CD4-positive, CD25-positive, alpha-beta regulatory T cell (primary cell): ENCODE measurements at regions not wholly inside any gene's neighbourhood (a gene's known extent, or its start where the extent isn't known, plus 50 kb on each side); places are given as distances from the start of the nearest gene placed in this dataset.
"Not testable (repeated sequence)": the region's sequence is repeated elsewhere in the genome, so short reads cannot be mapped to it uniquely, and the experiment has no call there.

Source experiments
- ATAC-seq, 2 donors: fragments of 150-1000 bp; cut with Tn5 transposase; one replicate each; pipeline ENCODE4 v1.10.0; 2021; ENCODE audit warnings: low read depth in 2 of 2, moderate number of reproducible peaks in 2 of 2, moderate library complexity in 1 of 2
- DNase-seq, 3 donors: peaks; one replicate each; pipeline versions ENCODE4 v3.0.0 to v3.0.0-alpha.2; 2012 to 2022; ENCODE audit warnings: mixed read lengths in 1 of 3
- H3K27ac ChIP-seq: one replicate; pipeline ENCODE4 v1.7.0; 2013; ENCODE audit warnings: mild to moderate bottlenecking, low read length; ENCODE audit not compliant: insufficient read depth, poor library complexity, severe bottlenecking
- H3K27me3 ChIP-seq: one replicate; pipeline ENCODE4 v1.7.0; 2013; ENCODE audit warnings: low read length; ENCODE audit not compliant: control insufficient read depth, insufficient read depth
- H3K36me3 ChIP-seq: one replicate; pipeline ENCODE4 v1.7.0; 2013; ENCODE audit warnings: mild to moderate bottlenecking, low read length, moderate library complexity; ENCODE audit not compliant: control insufficient read depth, insufficient read depth
- H3K4me1 ChIP-seq: 2 replicates; pipeline ENCODE4 v1.7.0; 2013; ENCODE audit warnings: mild to moderate bottlenecking, low read length; ENCODE audit not compliant: insufficient read depth, control insufficient read depth, poor library complexity, severe bottlenecking
- H3K4me3 ChIP-seq: one replicate; pipeline ENCODE4 v1.7.0; 2013; ENCODE audit warnings: low read depth, mild to moderate bottlenecking, low read length, moderate library complexity
- H3K9me3 ChIP-seq, 2 experiments: 1 replicate in 1 of 2; 2 replicates in 1 of 2; pipeline ENCODE4 v1.7.0; 2013; ENCODE audit warnings: low read length in 2 of 2, mild to moderate bottlenecking in 1 of 2, moderate library complexity in 1 of 2; ENCODE audit not compliant: control insufficient read depth in 2 of 2
- H3K27ac Mint-ChIP-seq, 3 donors: one replicate each; pipeline ENCODE4 v1.8.0; 2020 to 2022; ENCODE audit warnings: mild to moderate bottlenecking in 3 of 3, mixed read lengths in 3 of 3, moderate library complexity in 2 of 3
- H3K27me3 Mint-ChIP-seq: one replicate; pipeline ENCODE4 v1.8.0; 2022; ENCODE audit warnings: mild to moderate bottlenecking, mixed read lengths
- H3K36me3 Mint-ChIP-seq: one replicate; pipeline ENCODE4 v1.8.0; 2020; ENCODE audit warnings: mixed read lengths
- H3K4me1 Mint-ChIP-seq, 4 donors: one replicate each; pipeline ENCODE4 v1.8.0; 2020 to 2022; ENCODE audit warnings: mixed read lengths in 4 of 4, mild to moderate bottlenecking in 1 of 4
- H3K4me3 Mint-ChIP-seq, 4 donors: one replicate each; pipeline ENCODE4 v1.8.0; 2020 to 2022; ENCODE audit warnings: mild to moderate bottlenecking in 4 of 4, mixed read lengths in 4 of 4, moderate library complexity in 3 of 4
- H3K9me3 Mint-ChIP-seq, 7 donors: one replicate each; pipeline ENCODE4 v1.8.0; 2020 to 2022; ENCODE audit warnings: mixed read lengths in 7 of 7, mild to moderate bottlenecking in 3 of 7, moderate library complexity in 2 of 7

DNA sequence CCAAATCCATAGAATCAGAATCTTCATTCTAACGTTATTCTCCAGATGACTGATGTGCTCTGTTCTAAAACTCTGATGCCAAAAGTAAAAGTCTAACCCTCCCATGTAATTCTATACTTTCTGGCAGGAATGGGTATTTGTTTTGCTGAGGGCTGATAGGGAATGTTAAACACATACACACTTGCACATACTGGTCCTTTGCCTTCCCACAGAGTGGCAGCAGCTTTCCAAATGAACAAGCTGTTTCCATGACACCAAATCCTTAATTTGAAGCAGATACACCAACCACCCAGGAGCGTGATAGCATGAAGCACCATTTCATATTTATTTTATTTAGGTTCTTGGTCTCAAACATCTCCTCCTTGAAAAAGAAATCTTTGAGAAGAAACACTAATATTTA, 155.5 kb upstream of the PRDX4 start:
- H3K9me3 ChIP-seq = no peaks in the 10 kb centered on the region
- no peaks in the 10 kb centered on the region for H3K4me1 ChIP-seq
- H3K36me3 ChIP-seq = no peaks in the 10 kb centered on the region
- H3K4me3 ChIP-seq = no peak overlapping the region
- Mint-ChIP-seq H3K27me3 (no peaks in the 10 kb centered on the region), H3K27ac (no peak overlapping the region), H3K36me3 (no peaks in the 10 kb centered on the region), H3K9me3 (peaks cover 0 to 11% (median 0%) of the 10 kb centered on the region in 7 donors), H3K4me1 (no peaks in the 10 kb centered on the region), H3K4me3 (no peak overlapping the region)
- H3K27ac ChIP-seq = no peak overlapping the region
- DNase-seq = no peak
- H3K27me3 ChIP-seq = no peaks in the 10 kb centered on the region
- ATAC-seq = no peak

DNA sequence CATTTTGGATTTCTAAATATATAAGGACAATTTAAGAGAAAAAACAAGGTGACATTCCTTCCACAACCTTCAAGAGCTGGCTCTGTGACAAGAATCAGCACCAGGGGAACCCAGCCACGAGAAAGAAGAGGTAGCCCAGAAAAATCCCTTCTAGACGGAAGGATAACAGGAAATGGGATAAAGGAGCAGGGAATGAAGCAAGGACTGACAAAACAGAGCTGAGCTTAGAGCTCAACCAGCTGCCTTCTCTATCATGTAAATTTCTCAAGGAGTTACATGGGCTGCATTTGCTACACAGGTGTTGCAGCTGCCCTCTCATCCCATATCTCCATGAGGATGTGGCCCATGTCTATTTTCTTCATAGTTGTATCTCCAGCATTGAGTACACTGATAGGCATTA, 154.2 kb upstream of the PRDX4 start:
- no peak overlapping the region for H3K4me3 Mint-ChIP-seq
- peaks cover 0 to 11% (median 0%) of the 10 kb centered on the region in 7 donors for H3K9me3 Mint-ChIP-seq
- H3K27ac Mint-ChIP-seq = no peak overlapping the region
- Histone ChIP-seq H3K27me3 (no peaks in the 10 kb centered on the region), H3K4me3 (no peak overlapping the region), H3K27ac (no peak overlapping the region), H3K4me1 (no peaks in the 10 kb centered on the region), H3K9me3 (no peaks in the 10 kb centered on the region), H3K36me3 (no peaks in the 10 kb centered on the region)
- DNase-seq (no peak), ATAC-seq (no peak)
- no peaks in the 10 kb centered on the region for H3K27me3 Mint-ChIP-seq
- no peaks in the 10 kb centered on the region for H3K4me1 Mint-ChIP-seq
- H3K36me3 Mint-ChIP-seq = no peaks in the 10 kb centered on the region

DNA sequence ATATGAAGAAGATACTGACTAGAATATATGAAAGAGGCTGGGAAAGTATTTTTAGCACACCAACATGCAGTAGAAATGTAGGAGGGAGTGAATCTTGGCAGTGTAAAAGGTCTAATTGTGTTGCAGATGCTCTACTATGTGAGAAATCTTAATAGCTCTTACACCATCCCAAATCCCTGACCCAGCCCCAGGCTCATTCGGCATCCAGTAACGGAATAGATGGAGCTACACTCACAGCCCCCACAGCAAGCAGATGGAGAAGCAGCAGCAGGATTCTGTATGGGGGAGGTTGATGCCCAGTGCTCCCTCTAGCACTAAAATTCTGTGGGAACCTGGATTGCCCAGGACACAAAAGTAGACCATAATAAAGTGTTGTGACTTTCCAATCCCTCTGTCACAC, 153.2 kb upstream of the PRDX4 start:
- H3K36me3 ChIP-seq = no peaks in the 10 kb centered on the region
- no peaks in the 10 kb centered on the region for H3K4me1 Mint-ChIP-seq

DNA sequence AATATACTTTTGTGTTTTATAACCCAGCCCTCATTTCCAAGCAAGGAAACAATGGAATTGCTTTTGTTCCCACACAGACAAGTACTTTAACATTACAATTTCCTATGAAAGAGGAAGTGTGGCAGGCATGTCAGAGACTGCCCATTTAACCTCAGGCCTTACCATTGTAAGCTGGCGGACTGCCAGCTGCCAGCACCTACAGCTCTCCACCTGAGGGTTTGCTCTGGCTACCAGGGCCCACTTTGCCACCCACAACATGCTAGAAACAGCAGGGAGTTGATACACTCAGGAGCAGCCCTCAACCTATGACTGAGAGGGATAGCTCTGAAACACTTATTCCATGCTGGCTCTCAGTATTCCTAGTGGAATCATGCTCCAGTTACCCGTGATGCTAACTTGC, 152.3 kb upstream of the PRDX4 start:
- Mint-ChIP-seq H3K27me3 (no peaks in the 10 kb centered on the region), H3K4me3 (no peak overlapping the region), H3K27ac (no peak overlapping the region), H3K36me3 (no peaks in the 10 kb centered on the region), H3K9me3 (peaks cover 0 to 4% (median 0%) of the 10 kb centered on the region in 7 donors), H3K4me1 (no peaks in the 10 kb centered on the region)
- Histone ChIP-seq H3K4me1 (no peaks in the 10 kb centered on the region), H3K27ac (no peak overlapping the region), H3K9me3 (no peaks in the 10 kb centered on the region), H3K27me3 (no peaks in the 10 kb centered on the region), H3K4me3 (no peak overlapping the region), H3K36me3 (no peaks in the 10 kb centered on the region)
- DNase-seq (no peak), ATAC-seq (no peak)

More for the DNA sequence above, 153.2 kb upstream of the PRDX4 start:
- Histone ChIP-seq H3K27me3 (no peaks in the 10 kb centered on the region), H3K4me1 (no peaks in the 10 kb centered on the region), H3K9me3 (no peaks in the 10 kb centered on the region), H3K27ac (no peak overlapping the region), H3K4me3 (no peak overlapping the region)
- Mint-ChIP-seq H3K4me3 (no peak overlapping the region), H3K36me3 (no peaks in the 10 kb centered on the region), H3K27ac (no peak overlapping the region), H3K27me3 (no peaks in the 10 kb centered on the region), H3K9me3 (peaks cover 0 to 6% (median 0%) of the 10 kb centered on the region in 7 donors)
- DNase-seq = no peak
- ATAC-seq = no peak

DNA sequence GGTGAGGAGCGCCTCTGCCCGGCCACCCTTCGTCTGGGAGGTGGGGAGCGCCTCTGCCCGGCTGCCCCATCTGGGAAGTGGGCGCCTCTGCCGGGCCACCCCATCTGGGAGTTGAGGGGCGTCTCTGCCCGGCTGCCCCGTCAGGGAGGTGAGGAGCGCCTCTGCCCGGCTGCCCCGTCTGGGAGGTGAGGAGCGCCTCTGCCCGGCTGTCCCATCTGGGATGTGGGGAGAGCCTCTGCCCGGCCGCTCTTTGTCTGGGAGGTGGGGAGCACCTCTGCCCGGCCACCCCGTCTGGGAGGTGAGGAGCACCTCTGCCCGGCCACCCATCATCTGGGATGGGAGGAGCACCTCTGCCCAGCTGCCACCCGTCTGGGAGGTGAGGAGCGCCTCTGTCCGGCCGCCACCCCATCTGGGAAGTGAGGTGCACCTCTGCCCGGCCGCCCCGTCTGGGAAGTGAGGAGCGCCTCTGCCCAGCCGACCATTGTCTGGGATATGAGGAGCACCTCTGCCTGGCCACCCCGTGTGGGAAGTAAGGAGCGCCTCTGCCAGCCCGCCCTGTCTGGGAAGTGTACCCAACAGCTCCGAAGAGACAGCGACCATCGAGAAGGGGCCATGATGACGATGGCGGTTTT, 144.2 kb upstream of the PRDX4 start:
- H3K27ac Mint-ChIP-seq, H3K4me1 ChIP-seq, H3K36me3 Mint-ChIP-seq, H3K4me3 Mint-ChIP-seq, H3K9me3 ChIP-seq, H3K4me3 ChIP-seq, H3K27me3 ChIP-seq, H3K27ac ChIP-seq, ATAC-seq, H3K36me3 ChIP-seq, H3K4me1 Mint-ChIP-seq, DNase-seq, H3K27me3 Mint-ChIP-seq, H3K9me3 Mint-ChIP-seq: not testable (repeated sequence)

DNA sequence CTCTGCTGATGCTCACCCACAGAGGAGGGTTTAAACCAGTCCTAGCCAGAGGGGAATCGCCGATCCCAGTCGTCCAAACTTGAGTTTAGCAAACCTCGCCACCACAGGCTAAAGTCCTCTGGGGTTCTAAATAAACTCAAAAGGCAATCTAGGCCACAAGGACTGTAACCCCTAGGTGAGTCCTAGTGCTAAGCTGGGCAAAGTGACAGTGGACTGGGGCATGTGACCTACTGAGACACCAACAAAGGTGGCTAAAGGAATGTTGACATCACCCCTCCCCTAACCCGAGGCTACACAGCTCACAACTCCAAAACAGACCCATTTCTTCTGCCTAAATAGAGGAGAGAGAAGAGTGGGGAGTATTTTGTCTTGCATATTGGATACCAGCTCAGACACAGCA, 142.8 kb upstream of the PRDX4 start:
- H3K9me3 ChIP-seq = no peaks in the 10 kb centered on the region
- ATAC-seq (no peak), DNase-seq (no peak)
- H3K4me1 Mint-ChIP-seq = no peaks in the 10 kb centered on the region
- peaks cover 0 to 4% (median 0%) of the 10 kb centered on the region in 7 donors for H3K9me3 Mint-ChIP-seq
- no peaks in the 10 kb centered on the region for H3K27me3 ChIP-seq
- H3K36me3 Mint-ChIP-seq = no peaks in the 10 kb centered on the region
- no peaks in the 10 kb centered on the region for H3K4me1 ChIP-seq
- no peaks in the 10 kb centered on the region for H3K27me3 Mint-ChIP-seq
- no peak overlapping the region for H3K4me3 Mint-ChIP-seq
- no peak overlapping the region for H3K4me3 ChIP-seq
- H3K27ac Mint-ChIP-seq = no peak overlapping the region
- no peaks in the 10 kb centered on the region for H3K36me3 ChIP-seq
- H3K27ac ChIP-seq = no peak overlapping the region

DNA sequence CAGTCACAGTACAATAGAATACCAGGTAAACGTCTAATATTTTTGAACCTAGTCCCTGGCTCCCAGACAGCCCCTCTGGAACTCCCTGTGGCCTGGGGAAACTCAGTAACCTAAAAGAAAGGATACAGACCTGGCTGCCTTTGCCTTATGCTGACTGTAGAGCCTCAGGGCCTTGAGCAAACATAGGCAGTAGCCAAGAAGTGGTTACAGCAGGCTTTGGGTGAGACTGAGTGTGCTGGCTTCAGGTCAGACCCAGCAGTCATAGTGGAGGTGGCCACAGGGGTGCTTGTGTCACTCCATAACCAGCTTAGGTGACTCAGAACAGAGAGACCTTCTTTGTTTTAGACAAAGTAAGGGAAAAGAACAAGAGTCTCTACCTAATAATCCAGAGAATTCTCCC, 141.8 kb upstream of the PRDX4 start:
- H3K27ac Mint-ChIP-seq = no peak overlapping the region
- ATAC-seq = no peak
- H3K4me3 ChIP-seq = no peak overlapping the region
- no peak for DNase-seq
- H3K27me3 Mint-ChIP-seq = no peaks in the 10 kb centered on the region
- no peaks in the 10 kb centered on the region for H3K27me3 ChIP-seq
- no peaks in the 10 kb centered on the region for H3K36me3 Mint-ChIP-seq
- H3K27ac ChIP-seq = no peak overlapping the region
- H3K4me1 ChIP-seq = no peaks in the 10 kb centered on the region
- H3K9me3 Mint-ChIP-seq = peaks cover 0 to 4% (median 0%) of the 10 kb centered on the region in 7 donors
- no peaks in the 10 kb centered on the region for H3K9me3 ChIP-seq
- no peak overlapping the region for H3K4me3 Mint-ChIP-seq
- H3K4me1 Mint-ChIP-seq = no peaks in the 10 kb centered on the region
- H3K36me3 ChIP-seq = no peaks in the 10 kb centered on the region

DNA sequence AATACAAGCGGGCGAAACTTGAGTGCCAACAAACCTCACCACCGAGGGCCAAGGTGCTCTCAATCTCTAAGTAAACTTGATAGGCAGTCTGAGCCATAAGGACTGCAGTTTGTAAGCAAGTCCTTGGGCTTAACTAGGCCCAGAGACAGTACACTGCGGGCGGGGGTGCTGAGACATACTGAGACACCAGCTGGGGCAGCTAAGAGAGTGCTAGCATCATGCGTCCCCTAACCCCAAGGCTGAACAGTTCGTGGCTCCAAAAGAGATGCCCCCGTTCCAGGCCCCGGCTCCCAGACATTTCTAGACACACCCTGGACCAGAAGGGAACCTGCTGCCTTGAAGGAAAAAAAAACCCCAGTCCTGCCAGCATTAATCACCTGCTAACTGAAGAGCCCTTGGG, 126.8 kb upstream of the PRDX4 start:
- H3K9me3 ChIP-seq = no peaks in the 10 kb centered on the region
- no peak overlapping the region for H3K4me3 Mint-ChIP-seq
- no peak for DNase-seq
- H3K27ac ChIP-seq = no peak overlapping the region
- H3K36me3 Mint-ChIP-seq = no peaks in the 10 kb centered on the region
- H3K27ac Mint-ChIP-seq = no peak overlapping the region
- no peak for ATAC-seq
- H3K4me1 Mint-ChIP-seq = no peaks in the 10 kb centered on the region
- peaks cover 4% of the 10 kb centered on the region for H3K27me3 Mint-ChIP-seq
- H3K4me1 ChIP-seq = no peaks in the 10 kb centered on the region
- H3K36me3 ChIP-seq = no peaks in the 10 kb centered on the region
- H3K4me3 ChIP-seq = no peak overlapping the region
- no peaks in the 10 kb centered on the region for H3K27me3 ChIP-seq
- no peaks in the 10 kb centered on the region for H3K9me3 Mint-ChIP-seq
